ENCODE measurements at regions not wholly inside any gene's neighbourhood (a gene's known extent, or its start where the extent isn't known, plus 50 kb on each side); places are given as distances from the start of the nearest gene placed in this dataset.

GRCh38 chr4:174586651-174587050 is 64.4 kb upstream of the HPGD start:
- no peak for FAIRE-seq

- no peak for FAIRE-seq
Measured at GRCh38 chr4:174583056-174583455, 60.8 kb upstream of the HPGD start.

- FAIRE-seq = no peak
Measured at GRCh38 chr4:174582463-174582862, 60.2 kb upstream of the HPGD start.

- FAIRE-seq = no peak
Measured at GRCh38 chr4:174581901-174582300, 59.6 kb upstream of the HPGD start.

- peak; percentile 87 for FAIRE-seq
Measured at GRCh38 chr4:174580597-174580996, 58.3 kb upstream of the HPGD start.

GRCh38 chr4:174579421-174579820 is 57.1 kb upstream of the HPGD start:
- peak; percentile 81 for FAIRE-seq

GRCh38 chr4:174578366-174578765 is 56.1 kb upstream of the HPGD start:
- no peak for FAIRE-seq

- no peak for FAIRE-seq
Measured at GRCh38 chr4:174575436-174575835, 53.1 kb upstream of the HPGD start.
